Kidney (tissue), 13 donors: ENCODE measurements at regions not wholly inside any gene's neighbourhood (a gene's known extent, or its start where the extent isn't known, plus 50 kb on each side); places are given as distances from the start of the nearest gene placed in this dataset.
"Not testable (repeated sequence)": the region's sequence is repeated elsewhere in the genome, so short reads cannot be mapped to it uniquely, and the experiment has no call there.

Experiments
- DNase-seq, 5 donors: peaks; one replicate each; pipeline ENCODE4 v3.0.0-alpha.2; 2013 to 2020
- FAIRE-seq: peaks from 2 replicates; lab custom pipeline; 2012; peaks lifted over from hg19 to GRCh38; lab: Jason Lieb, UNC
- H3K27ac ChIP-seq, 2 donors: one replicate each; pipeline ENCODE4 v1.7.0; 2013; ENCODE audit warnings: low read depth in 2 of 2, low read length in 2 of 2, inconsistent platforms in 1 of 2
- H3K27me3 ChIP-seq: one replicate; pipeline ENCODE4 v1.7.1; 2013; ENCODE audit warnings: low read length, inconsistent platforms; ENCODE audit not compliant: control insufficient read depth, insufficient read depth
- H3K36me3 ChIP-seq, 3 donors: one replicate each; pipeline versions ENCODE4 v1.7.0 to v1.7.1; 2013; ENCODE audit warnings: low read length in 3 of 3, control low read depth in 1 of 3, inconsistent platforms in 1 of 3; ENCODE audit not compliant: insufficient read depth in 3 of 3, control insufficient read depth in 2 of 3
- H3K4me1 ChIP-seq, 3 donors: one replicate each; pipeline versions ENCODE4 v1.7.0 to v1.7.1; 2013; ENCODE audit warnings: low read length in 3 of 3, inconsistent platforms in 1 of 3, low read depth in 1 of 3; ENCODE audit not compliant: control insufficient read depth in 2 of 3, insufficient read depth in 2 of 3
- H3K4me3 ChIP-seq, 3 donors: one replicate each; pipeline versions ENCODE4 v1.7.0 to v1.8.1; 2013; ENCODE audit warnings: low read length in 3 of 3, control low read depth in 1 of 3, inconsistent platforms in 1 of 3
- H3K9ac ChIP-seq, 3 donors: one replicate each; pipeline versions ENCODE4 v1.7.0 to v1.7.1; 2013; ENCODE audit warnings: low read length in 3 of 3, control low read depth in 1 of 3, inconsistent platforms in 1 of 3
- H3K9me3 ChIP-seq, 3 donors: one replicate each; pipeline versions ENCODE4 v1.7.0 to v1.7.1; 2013; ENCODE audit warnings: low read length in 3 of 3, control low read depth in 1 of 3, inconsistent platforms in 1 of 3; ENCODE audit not compliant: control insufficient read depth in 2 of 3, insufficient read depth in 1 of 3
- CTCF ChIP-seq: IDR thresholded peaks from 3 replicates; pipeline ENCODE4 v1.5.1; 2012; ENCODE audit warnings: mild to moderate bottlenecking, moderate library complexity, borderline replicate concordance; ENCODE audit not compliant: insufficient read depth; ENCODE audit errors: extremely low read depth
- intact Hi-C: fragments of 100-400 bp; cut with DNase I; formaldehyde crosslinking; loops from one replicate; pipeline ENCODE4 v1.11.1; 2022
- donor health status: control.
- donor health status: control.
- donor health status: control.
- donor health status: control.
- donor health status: control.
- donor health status: DM: yes; HTN: yes; CAD: no.
- donor health status: Normal renal cell carcinoma (clear cell type).

- Histone ChIP-seq H3K9ac (no peak overlapping the region), H3K4me1 (no peaks in the 10 kb centered on the region), H3K36me3 (no peaks in the 10 kb centered on the region), H3K9me3 (no peaks in the 10 kb centered on the region), H3K27me3 (no peaks in the 10 kb centered on the region), H3K27ac (no peak overlapping the region), H3K4me3 (no peak overlapping the region)
- no peak for TF ChIP-seq CTCF
- intact Hi-C loops: no loop called here
- DNase-seq: peak in 4 of 5 donors; percentile 23 to 88 (median 46)
- no peak for FAIRE-seq
Measured at GRCh38 chr4:137359691-137360315, 172.5 kb downstream of the PCDH18 start.

- H3K36me3 ChIP-seq, FAIRE-seq, H3K27ac ChIP-seq, intact Hi-C loops, H3K9ac ChIP-seq, H3K9me3 ChIP-seq, H3K27me3 ChIP-seq, DNase-seq, H3K4me1 ChIP-seq, H3K4me3 ChIP-seq: not testable (repeated sequence)
Measured at GRCh38 chr4:137354562-137354961, 177.7 kb downstream of the PCDH18 start.

- TF ChIP-seq CTCF: no peak
- Histone ChIP-seq H3K4me3 (no peak overlapping the region), H3K27me3 (no peaks in the 10 kb centered on the region), H3K27ac (no peak overlapping the region), H3K9me3 (no peaks in the 10 kb centered on the region), H3K36me3 (no peaks in the 10 kb centered on the region), H3K9ac (no peak overlapping the region), H3K4me1 (no peaks in the 10 kb centered on the region)
- intact Hi-C loops: no loop called here
- FAIRE-seq (peak; percentile 13), DNase-seq (no peak)
Measured at GRCh38 chr4:137347371-137347770, 184.9 kb downstream of the PCDH18 start.

- FAIRE-seq (no peak), DNase-seq (no peak)
- H3K27ac ChIP-seq: no peak overlapping the region
- H3K9me3 ChIP-seq: no peaks in the 10 kb centered on the region
- H3K27me3 ChIP-seq: no peaks in the 10 kb centered on the region
- intact Hi-C loops: no loop called here
- H3K36me3 ChIP-seq: no peaks in the 10 kb centered on the region
- no peak overlapping the region for H3K4me3 ChIP-seq
- no peak for TF ChIP-seq CTCF
- H3K9ac ChIP-seq: no peak overlapping the region
- no peaks in the 10 kb centered on the region for H3K4me1 ChIP-seq
Measured at GRCh38 chr4:137345597-137345996, 186.7 kb downstream of the PCDH18 start.
